HFFc6 (cell line): ENCODE measurements at regions not wholly inside any gene's neighbourhood (a gene's known extent, or its start where the extent isn't known, plus 50 kb on each side); places are given as distances from the start of the nearest gene placed in this dataset.

Source experiments
- DNase-seq: peaks from one replicate; pipeline ENCODE4 v3.0.0-alpha.2; 2018
- H3K27ac Mint-ChIP-seq: 2 replicates; pipeline ENCODE4 v1.8.0; 2020; ENCODE audit warnings: mild to moderate bottlenecking, mixed read lengths
- H3K27me3 Mint-ChIP-seq: 2 replicates; pipeline ENCODE4 v1.8.0; 2021; ENCODE audit warnings: mild to moderate bottlenecking, moderate library complexity, mixed read lengths; ENCODE audit not compliant: insufficient read depth
- H3K36me3 Mint-ChIP-seq: 2 replicates; pipeline ENCODE4 v1.8.0; 2021; ENCODE audit warnings: low read depth, mixed read lengths
- H3K4me1 Mint-ChIP-seq: 2 replicates; pipeline ENCODE4 v1.8.0; 2020; ENCODE audit warnings: low read depth, mixed read lengths
- H3K4me3 Mint-ChIP-seq: 2 replicates; pipeline ENCODE4 v1.8.0; 2020; ENCODE audit warnings: mild to moderate bottlenecking, moderate library complexity, mixed read lengths
- H3K9me3 Mint-ChIP-seq: 2 replicates; pipeline ENCODE4 v1.8.0; 2020; ENCODE audit warnings: mild to moderate bottlenecking, mixed read lengths
- TF ChIP-seq, protein P1 (sequence below): fragments of 200-600 bp; sonication (generic); IDR thresholded peaks from 2 replicates; pipeline ENCODE4 v1.5.0; 2021; ENCODE audit warnings: antibody characterized with exemption, mild to moderate bottlenecking

DNA sequence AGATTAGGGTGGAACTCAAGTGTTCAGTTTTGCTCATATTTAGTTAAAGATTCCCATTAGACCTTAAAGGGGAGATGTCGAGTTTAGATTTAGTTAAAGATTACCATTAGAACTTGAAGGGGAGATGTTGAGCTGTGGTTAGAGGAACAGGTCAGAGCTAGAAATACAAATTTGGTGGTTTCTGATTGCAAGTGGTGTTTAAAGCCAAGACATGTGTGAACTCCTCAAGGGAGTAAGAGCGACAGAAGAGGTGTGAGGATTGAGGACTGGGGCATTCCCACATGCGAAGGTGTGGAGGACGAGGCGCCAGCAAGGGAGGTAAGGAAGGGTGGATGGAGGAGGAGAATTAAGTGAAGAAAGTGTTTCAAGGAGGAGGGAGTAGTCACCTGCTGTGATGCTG is 168.6 kb downstream of the IER5 start:
- no peak overlapping the region for H3K27ac Mint-ChIP-seq
- no peak overlapping the region for H3K4me3 Mint-ChIP-seq
- TF ChIP-seq, protein P1, sequence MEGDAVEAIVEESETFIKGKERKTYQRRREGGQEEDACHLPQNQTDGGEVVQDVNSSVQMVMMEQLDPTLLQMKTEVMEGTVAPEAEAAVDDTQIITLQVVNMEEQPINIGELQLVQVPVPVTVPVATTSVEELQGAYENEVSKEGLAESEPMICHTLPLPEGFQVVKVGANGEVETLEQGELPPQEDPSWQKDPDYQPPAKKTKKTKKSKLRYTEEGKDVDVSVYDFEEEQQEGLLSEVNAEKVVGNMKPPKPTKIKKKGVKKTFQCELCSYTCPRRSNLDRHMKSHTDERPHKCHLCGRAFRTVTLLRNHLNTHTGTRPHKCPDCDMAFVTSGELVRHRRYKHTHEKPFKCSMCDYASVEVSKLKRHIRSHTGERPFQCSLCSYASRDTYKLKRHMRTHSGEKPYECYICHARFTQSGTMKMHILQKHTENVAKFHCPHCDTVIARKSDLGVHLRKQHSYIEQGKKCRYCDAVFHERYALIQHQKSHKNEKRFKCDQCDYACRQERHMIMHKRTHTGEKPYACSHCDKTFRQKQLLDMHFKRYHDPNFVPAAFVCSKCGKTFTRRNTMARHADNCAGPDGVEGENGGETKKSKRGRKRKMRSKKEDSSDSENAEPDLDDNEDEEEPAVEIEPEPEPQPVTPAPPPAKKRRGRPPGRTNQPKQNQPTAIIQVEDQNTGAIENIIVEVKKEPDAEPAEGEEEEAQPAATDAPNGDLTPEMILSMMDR: no peak
- peaks cover 16% of the 10 kb centered on the region for H3K4me1 Mint-ChIP-seq
- peaks cover 7% of the 10 kb centered on the region for H3K27me3 Mint-ChIP-seq
- no peak for DNase-seq
- no peaks in the 10 kb centered on the region for H3K36me3 Mint-ChIP-seq
- H3K9me3 Mint-ChIP-seq: peaks cover 10% of the 10 kb centered on the region

DNA sequence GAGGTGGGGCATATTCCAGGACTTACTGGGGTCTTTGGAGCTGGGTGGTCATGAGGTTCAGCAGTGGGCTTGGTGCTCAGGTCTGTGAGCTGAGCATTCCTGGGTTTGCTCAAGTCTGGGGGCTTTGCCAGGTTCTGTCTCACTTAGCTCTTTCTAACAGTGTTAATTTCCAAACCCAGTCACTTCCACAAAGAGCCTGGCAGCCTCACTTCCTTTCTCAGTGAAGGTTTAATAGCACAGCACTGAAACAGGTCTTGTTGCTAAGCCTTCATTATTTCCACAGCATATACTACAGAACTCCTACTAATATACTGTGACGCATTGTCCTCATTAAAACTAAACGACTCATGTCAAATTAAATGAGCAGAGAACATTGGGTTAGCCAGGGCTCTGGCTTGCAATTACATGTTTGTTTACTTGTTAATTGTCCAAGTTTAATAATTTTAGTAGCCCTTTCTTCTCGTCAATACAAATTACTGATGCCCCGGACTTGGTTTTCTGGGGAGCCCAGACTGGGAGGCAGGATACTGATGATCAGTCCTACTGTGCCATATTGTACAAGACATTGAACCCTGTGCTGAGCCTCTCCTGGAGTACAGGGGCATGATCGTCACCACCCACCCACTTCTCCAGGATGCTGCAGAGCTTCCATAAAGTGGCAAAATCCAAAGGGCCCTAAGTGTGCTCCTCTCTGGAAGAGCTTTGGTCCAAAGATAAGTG is 170.7 kb downstream of the IER5 start:
- H3K36me3 Mint-ChIP-seq: no peaks in the 10 kb centered on the region
- no peak overlapping the region for H3K27ac Mint-ChIP-seq
- TF ChIP-seq, protein P1: no peak
- peaks cover 13% of the 10 kb centered on the region for H3K4me1 Mint-ChIP-seq
- peaks cover 10% of the 10 kb centered on the region for H3K9me3 Mint-ChIP-seq
- H3K4me3 Mint-ChIP-seq: no peak overlapping the region
- H3K27me3 Mint-ChIP-seq: peaks cover 7% of the 10 kb centered on the region
- DNase-seq: no peak

DNA sequence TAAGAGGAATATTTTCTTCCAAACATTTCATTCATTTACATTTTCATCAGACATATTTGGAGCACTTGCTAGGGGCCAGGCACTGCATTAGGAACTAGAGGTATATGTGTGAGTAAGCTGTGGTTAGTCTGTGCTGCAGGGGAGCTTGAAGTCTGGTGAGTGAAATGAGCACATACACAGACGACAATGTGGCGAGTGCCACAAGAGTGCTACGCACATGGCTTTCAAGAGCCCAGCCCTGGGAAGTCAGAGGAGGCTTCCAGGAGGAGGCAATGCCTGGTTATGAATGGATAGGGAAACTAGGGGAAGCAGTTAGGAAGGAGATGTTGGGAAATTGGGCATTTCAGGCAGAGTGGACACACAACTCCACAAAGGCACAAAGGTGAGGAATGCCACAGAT is 171.8 kb downstream of the IER5 start:
- H3K9me3 Mint-ChIP-seq: peaks cover 3% of the 10 kb centered on the region
- TF ChIP-seq, protein P1: no peak
- no peaks in the 10 kb centered on the region for H3K36me3 Mint-ChIP-seq
- DNase-seq: no peak
- H3K27ac Mint-ChIP-seq: no peak overlapping the region
- peaks cover 7% of the 10 kb centered on the region for H3K27me3 Mint-ChIP-seq
- peaks cover 8% of the 10 kb centered on the region for H3K4me1 Mint-ChIP-seq
- no peak overlapping the region for H3K4me3 Mint-ChIP-seq

DNA sequence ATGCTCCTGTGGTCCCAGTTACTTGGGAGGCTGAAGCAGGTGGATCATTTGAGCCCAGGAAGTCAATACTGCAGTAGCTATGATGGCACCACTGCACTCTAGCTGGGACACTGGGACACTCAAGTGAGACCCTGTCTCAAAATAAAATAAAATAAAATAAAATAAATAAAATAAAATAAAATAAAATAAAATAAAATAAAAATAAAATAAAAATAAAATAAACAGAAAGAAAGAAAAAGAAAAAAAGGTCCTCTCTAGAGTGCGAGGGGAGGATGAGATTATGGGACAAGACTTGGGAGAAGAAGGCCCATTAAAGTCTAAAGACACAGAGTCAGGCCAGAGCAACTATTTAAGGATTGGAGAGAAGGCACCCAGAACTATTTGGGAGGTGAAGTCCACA is 172.5 kb downstream of the IER5 start:
- H3K4me3 Mint-ChIP-seq: no peak overlapping the region
- H3K9me3 Mint-ChIP-seq: no peaks in the 10 kb centered on the region
- no peaks in the 10 kb centered on the region for H3K36me3 Mint-ChIP-seq
- H3K27ac Mint-ChIP-seq: no peak overlapping the region
- DNase-seq: no peak
- H3K4me1 Mint-ChIP-seq: peaks cover under 1% of the 10 kb centered on the region
- TF ChIP-seq, protein P1: no peak
- H3K27me3 Mint-ChIP-seq: peaks cover 7% of the 10 kb centered on the region

DNA sequence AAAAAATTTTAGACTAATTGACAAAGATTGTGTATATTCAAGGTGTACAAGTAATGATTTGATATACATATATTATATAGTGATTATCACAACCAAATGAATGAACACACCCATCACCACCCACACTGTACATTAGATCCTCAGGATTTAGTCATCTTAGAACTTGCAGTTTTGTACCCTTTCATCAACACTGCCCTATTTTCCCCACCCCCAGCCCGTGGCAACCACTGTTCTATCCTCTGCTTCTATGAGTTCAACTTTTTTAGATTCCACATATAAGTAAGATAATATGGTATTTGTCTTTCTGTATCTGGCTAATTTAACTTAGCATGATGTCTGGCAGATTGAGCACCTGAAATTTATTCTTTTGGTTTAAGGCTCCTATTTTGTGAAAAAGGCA is 173.6 kb downstream of the IER5 start:
- H3K4me3 Mint-ChIP-seq: no peak overlapping the region
- H3K27me3 Mint-ChIP-seq: peaks cover 7% of the 10 kb centered on the region
- 0 out of 2 replicates have a peak, but pooled peaks cover 4% of the 10 kb centered on the region for H3K9me3 Mint-ChIP-seq
- TF ChIP-seq, protein P1: no peak
- H3K36me3 Mint-ChIP-seq: no peaks in the 10 kb centered on the region
- H3K4me1 Mint-ChIP-seq: no peaks in the 10 kb centered on the region
- H3K27ac Mint-ChIP-seq: no peak overlapping the region
- DNase-seq: no peak
